Stimulated activated effector memory CD8-positive, alpha-beta T cell treated with anti-CD3 and anti-CD28 coated beads, Interleukin-12 subunit alpha, Interleukin-12 subunit beta, amount 100 ng/mL, for 72 hours (primary cell): ENCODE measurements at regions not wholly inside any gene's neighbourhood (a gene's known extent, or its start where the extent isn't known, plus 50 kb on each side); places are given as distances from the start of the nearest gene placed in this dataset.

Experiments used
- ATAC-seq: fragments of 150-1000 bp; cut with Tn5 transposase; 2 replicates; pipeline ENCODE4 v1.10.0; 2021
- DNase-seq, 2 donors: peaks; one replicate each; pipeline ENCODE4 v3.0.0; 2021 to 2022; ENCODE audit warnings: low spot score in 2 of 2
- H3K27ac Mint-ChIP-seq: one replicate; pipeline ENCODE4 v1.8.0; 2022; ENCODE audit warnings: mild to moderate bottlenecking, mixed read lengths
- H3K36me3 Mint-ChIP-seq: one replicate; pipeline ENCODE4 v1.8.0; 2022; ENCODE audit warnings: mild to moderate bottlenecking, mixed read lengths
- H3K4me1 Mint-ChIP-seq: one replicate; pipeline ENCODE4 v1.8.0; 2022; ENCODE audit warnings: mixed read lengths
- H3K4me3 Mint-ChIP-seq: one replicate; pipeline ENCODE4 v1.8.0; 2022; ENCODE audit warnings: mild to moderate bottlenecking, mixed read lengths
- H3K9me3 Mint-ChIP-seq: one replicate; pipeline ENCODE4 v1.8.0; 2022; ENCODE audit warnings: mixed read lengths

- H3K36me3 Mint-ChIP-seq, result no peaks in the 10 kb centered on the region
- DNase-seq (no peak), ATAC-seq (no peak)
- H3K27ac Mint-ChIP-seq, result no peak overlapping the region
- no peaks in the 10 kb centered on the region for H3K4me1 Mint-ChIP-seq
- H3K9me3 Mint-ChIP-seq, result no peaks in the 10 kb centered on the region
- no peak overlapping the region for H3K4me3 Mint-ChIP-seq
These were observed 1085.5 kb downstream of the BRD1 start for GRCh38 chr22:48742191-48742555.

- no peak overlapping the region for H3K27ac Mint-ChIP-seq
- H3K36me3 Mint-ChIP-seq, result no peaks in the 10 kb centered on the region
- H3K4me3 Mint-ChIP-seq, result no peak overlapping the region
- no peaks in the 10 kb centered on the region for H3K9me3 Mint-ChIP-seq
- H3K4me1 Mint-ChIP-seq, result no peaks in the 10 kb centered on the region
- DNase-seq, result no peak
- ATAC-seq, result no peak
These were observed 1086.1 kb downstream of the BRD1 start for GRCh38 chr22:48741540-48741939.

GRCh38 chr22:48740731-48741405 is 1086.8 kb downstream of the BRD1 start:
- H3K4me1 Mint-ChIP-seq, result no peaks in the 10 kb centered on the region
- H3K9me3 Mint-ChIP-seq, result no peaks in the 10 kb centered on the region
- H3K4me3 Mint-ChIP-seq, result no peak overlapping the region
- H3K27ac Mint-ChIP-seq, result no peak overlapping the region
- ATAC-seq (no peak), DNase-seq (no peak)
- no peaks in the 10 kb centered on the region for H3K36me3 Mint-ChIP-seq

GRCh38 chr22:48740086-48740730 is 1087.5 kb downstream of the BRD1 start:
- Mint-ChIP-seq H3K4me3 (no peak overlapping the region), H3K4me1 (no peaks in the 10 kb centered on the region), H3K9me3 (no peaks in the 10 kb centered on the region), H3K36me3 (no peaks in the 10 kb centered on the region), H3K27ac (no peak overlapping the region)
- DNase-seq, result no peak
- ATAC-seq, result no peak

- no peak overlapping the region for H3K4me3 Mint-ChIP-seq
- DNase-seq (no peak), ATAC-seq (no peak)
- no peak overlapping the region for H3K27ac Mint-ChIP-seq
- no peaks in the 10 kb centered on the region for H3K36me3 Mint-ChIP-seq
- H3K9me3 Mint-ChIP-seq, result no peaks in the 10 kb centered on the region
- H3K4me1 Mint-ChIP-seq, result no peaks in the 10 kb centered on the region
These were observed 1088.2 kb downstream of the BRD1 start for GRCh38 chr22:48739348-48740085.

GRCh38 chr22:48738204-48738980 is 1089.3 kb downstream of the BRD1 start:
- H3K4me3 Mint-ChIP-seq, result no peak overlapping the region
- no peaks in the 10 kb centered on the region for H3K4me1 Mint-ChIP-seq
- no peaks in the 10 kb centered on the region for H3K36me3 Mint-ChIP-seq
- ATAC-seq (no peak), DNase-seq (no peak)
- H3K27ac Mint-ChIP-seq, result no peak overlapping the region
- H3K9me3 Mint-ChIP-seq, result no peaks in the 10 kb centered on the region

- DNase-seq (no peak), ATAC-seq (no peak)
- Mint-ChIP-seq H3K36me3 (no peaks in the 10 kb centered on the region), H3K4me3 (no peak overlapping the region), H3K9me3 (no peaks in the 10 kb centered on the region), H3K4me1 (no peaks in the 10 kb centered on the region), H3K27ac (no peak overlapping the region)
These were observed 1090.0 kb downstream of the BRD1 start for GRCh38 chr22:48737461-48738203.

- ATAC-seq (no peak), DNase-seq (no peak)
- no peak overlapping the region for H3K27ac Mint-ChIP-seq
- no peaks in the 10 kb centered on the region for H3K4me1 Mint-ChIP-seq
- no peak overlapping the region for H3K4me3 Mint-ChIP-seq
- no peaks in the 10 kb centered on the region for H3K36me3 Mint-ChIP-seq
- H3K9me3 Mint-ChIP-seq, result no peaks in the 10 kb centered on the region
These were observed 1090.8 kb downstream of the BRD1 start for GRCh38 chr22:48736593-48737460.

- Mint-ChIP-seq H3K36me3 (no peaks in the 10 kb centered on the region), H3K27ac (no peak overlapping the region), H3K9me3 (no peaks in the 10 kb centered on the region), H3K4me3 (no peak overlapping the region), H3K4me1 (no peaks in the 10 kb centered on the region)
- DNase-seq (no peak), ATAC-seq (no peak)
These were observed 1092.7 kb downstream of the BRD1 start for GRCh38 chr22:48734961-48735360.

GRCh38 chr22:48734359-48734758 is 1093.3 kb downstream of the BRD1 start:
- no peaks in the 10 kb centered on the region for H3K36me3 Mint-ChIP-seq
- DNase-seq (no peak), ATAC-seq (no peak)
- no peaks in the 10 kb centered on the region for H3K4me1 Mint-ChIP-seq
- H3K27ac Mint-ChIP-seq, result no peak overlapping the region
- no peak overlapping the region for H3K4me3 Mint-ChIP-seq
- no peaks in the 10 kb centered on the region for H3K9me3 Mint-ChIP-seq

GRCh38 chr22:48729499-48730171 is 1098.0 kb downstream of the BRD1 start:
- ATAC-seq (no peak), DNase-seq (no peak)
- H3K4me3 Mint-ChIP-seq, result no peak overlapping the region
- H3K36me3 Mint-ChIP-seq, result no peaks in the 10 kb centered on the region
- H3K27ac Mint-ChIP-seq, result no peak overlapping the region
- H3K4me1 Mint-ChIP-seq, result no peaks in the 10 kb centered on the region
- H3K9me3 Mint-ChIP-seq, result peaks cover 6% of the 10 kb centered on the region

GRCh38 chr22:48727454-48728058 is 1100.1 kb downstream of the BRD1 start:
- Mint-ChIP-seq H3K36me3 (no peaks in the 10 kb centered on the region), H3K4me3 (no peak overlapping the region), H3K9me3 (peaks cover 6% of the 10 kb centered on the region), H3K27ac (no peak overlapping the region), H3K4me1 (no peaks in the 10 kb centered on the region)
- no peak for ATAC-seq
- no peak for DNase-seq

GRCh38 chr22:48724899-48725298 is 1102.8 kb downstream of the BRD1 start:
- DNase-seq (no peak), ATAC-seq (no peak)
- H3K4me1 Mint-ChIP-seq, result no peaks in the 10 kb centered on the region
- no peak overlapping the region for H3K27ac Mint-ChIP-seq
- no peak overlapping the region for H3K4me3 Mint-ChIP-seq
- H3K36me3 Mint-ChIP-seq, result no peaks in the 10 kb centered on the region
- peaks cover 6% of the 10 kb centered on the region for H3K9me3 Mint-ChIP-seq
